ENCODE measurements at regions not wholly inside any gene's neighbourhood (a gene's known extent, or its start where the extent isn't known, plus 50 kb on each side); places are given as distances from the start of the nearest gene placed in this dataset.

DNA sequence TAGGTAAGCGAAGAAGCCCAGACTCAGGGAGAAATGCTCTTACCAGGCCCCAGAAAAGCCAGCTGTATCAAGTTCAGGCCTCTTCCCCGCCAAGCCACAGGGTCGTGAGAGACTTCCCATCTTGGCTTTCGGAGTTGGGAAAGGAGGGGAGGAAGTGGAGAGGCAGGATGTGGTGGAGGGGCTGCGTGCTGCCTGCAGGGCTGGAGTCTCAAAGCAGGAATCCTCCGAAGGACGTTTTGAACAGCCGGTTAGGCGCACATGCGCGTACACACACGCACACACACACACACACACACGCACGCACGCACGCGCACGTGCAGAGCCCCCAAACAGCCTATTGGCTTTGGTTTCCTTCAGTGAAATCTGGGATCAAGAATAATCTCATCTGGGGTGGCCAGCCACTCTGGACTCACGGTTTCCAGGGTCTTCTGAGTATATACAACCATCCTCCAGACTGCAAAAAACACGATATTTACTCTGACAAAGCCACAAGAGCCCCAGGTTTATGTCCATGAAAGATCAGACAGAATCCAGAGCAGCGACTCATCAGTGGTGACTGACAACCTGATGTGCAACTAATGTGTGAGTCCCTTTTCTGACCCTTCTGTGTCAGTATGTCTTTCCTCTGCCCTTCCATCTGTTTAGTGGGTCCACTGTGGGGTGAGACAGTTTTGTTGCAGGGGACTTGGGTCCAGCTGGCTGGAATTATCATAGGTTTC lies 115.0 kb upstream of the ZNF438 start:
- no peak for DNase-seq

DNA sequence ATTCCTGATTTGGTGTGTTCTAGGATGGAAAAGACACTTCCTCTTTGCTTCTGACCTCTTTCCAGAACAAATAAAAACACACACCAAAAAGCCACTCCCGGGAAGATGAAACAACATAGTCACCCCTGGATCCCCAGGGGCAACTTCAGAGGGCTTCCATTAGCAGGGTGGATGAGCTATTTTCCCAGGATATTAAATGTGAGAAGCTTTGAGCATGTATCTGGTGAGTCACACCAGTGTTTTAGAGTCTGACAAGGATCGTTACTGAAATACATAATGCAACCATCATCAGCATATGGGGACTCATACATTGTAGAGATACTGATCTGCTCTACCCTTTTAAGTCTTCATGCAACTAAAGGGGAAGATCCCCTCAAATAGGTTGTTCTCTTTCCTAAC lies 115.5 kb upstream of the ZNF438 start:
- DNase-seq: peak in 1 of 2 donors; percentile 9

DNA sequence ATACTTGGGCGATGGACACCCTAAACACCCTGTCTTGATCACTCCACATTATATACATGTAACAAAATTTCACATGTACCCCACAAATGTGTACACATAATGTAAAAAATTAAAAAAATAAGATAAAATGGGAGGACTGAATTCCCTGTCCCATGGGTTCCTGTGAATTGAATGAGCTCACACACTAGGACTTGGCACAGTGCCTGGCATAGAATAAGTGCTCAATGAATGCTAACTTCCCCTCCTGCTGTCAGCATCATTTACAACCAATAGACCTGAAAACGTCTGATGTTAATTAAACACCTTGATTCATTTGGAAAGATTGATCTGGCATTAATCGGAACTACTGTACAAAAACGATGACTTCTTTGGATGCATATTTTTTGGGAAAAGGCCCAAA lies 117.3 kb upstream of the ZNF438 start:
- DNase-seq: no peak

DNA sequence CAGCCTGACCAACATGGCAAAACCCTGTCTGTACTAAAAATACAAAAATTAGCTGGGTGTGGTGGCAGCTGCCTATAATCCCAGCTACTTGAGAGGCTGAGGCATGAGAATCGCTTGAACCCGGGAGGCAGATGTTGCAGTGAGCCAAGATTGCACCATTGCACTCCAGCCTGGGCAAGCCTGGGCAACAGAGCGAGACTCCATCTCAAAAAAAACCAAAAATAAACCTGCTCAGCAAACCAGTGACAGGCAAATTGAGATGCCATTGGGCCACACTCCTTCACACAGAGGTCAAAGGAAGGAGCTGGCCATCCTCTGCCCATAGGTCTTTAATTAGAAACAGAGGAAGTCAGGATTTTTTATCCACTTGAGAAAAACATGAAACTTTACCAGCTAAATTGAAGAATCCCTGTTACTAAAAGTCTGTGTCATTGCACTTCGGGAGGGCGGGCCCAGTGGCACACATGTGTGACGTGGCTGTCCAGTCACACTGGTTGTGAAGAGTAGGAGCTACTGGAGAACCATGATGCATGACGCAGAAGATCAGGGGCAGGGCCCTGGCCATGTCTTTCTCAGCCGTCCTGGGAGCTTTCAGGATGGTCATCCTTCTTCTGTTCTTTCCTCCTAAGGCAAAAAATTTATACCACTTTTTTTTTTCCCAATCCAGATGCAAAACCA lies 118.3 kb upstream of the ZNF438 start:
- DNase-seq: no peak

DNA sequence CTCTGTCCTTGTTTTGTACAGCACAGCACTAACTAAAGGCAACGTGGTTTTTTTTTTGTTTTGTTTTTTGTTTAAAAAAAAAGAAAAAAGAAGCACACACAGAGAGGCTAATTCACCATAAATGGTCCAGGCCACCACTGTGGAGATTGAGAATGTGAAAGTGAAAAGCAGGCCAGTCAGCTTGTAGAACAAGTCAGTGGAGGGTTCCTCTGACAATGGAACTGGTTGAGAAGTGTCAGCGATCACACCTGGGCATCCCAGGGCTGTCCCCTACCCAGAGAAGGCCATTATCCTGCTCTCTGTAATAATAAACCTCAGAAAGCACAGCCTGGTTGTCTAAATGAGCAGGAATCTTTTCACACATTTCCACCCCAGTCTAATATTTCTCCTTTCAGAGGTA lies 119.6 kb upstream of the ZNF438 start:
- DNase-seq: no peak

DNA sequence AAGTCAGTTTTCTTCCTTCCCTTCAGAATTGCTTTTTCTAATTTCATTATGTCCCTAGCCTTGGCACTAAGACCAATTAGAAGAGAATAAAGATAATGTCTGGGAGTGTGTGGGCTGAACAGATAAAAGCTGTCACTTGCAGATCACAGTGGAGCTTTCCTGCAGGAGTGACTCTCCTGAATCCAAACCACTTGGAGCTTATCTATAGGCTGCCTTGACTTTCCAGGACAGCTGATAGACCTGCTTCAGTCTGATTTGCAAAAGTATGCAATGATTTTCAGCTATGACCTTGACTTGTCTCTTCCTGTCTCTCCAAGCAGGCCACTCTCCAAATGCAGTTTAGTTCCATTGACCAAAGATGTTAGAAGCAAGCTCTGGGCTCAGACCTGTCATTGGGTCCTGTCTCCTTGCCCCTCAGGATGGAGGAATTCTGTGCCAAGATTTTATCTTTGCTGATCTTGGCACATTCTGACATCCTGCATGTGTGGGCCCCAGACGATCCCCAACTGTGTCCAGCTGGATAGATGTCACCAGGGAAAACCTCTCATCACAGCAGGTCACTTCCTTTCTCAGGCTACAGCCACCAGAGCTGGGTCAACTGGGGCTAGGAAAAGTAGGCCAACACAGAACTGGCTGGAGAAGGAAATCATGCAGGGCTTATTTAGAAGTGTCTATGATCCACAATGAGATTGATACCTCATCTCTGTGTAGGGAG lies 120.9 kb upstream of the ZNF438 start:
- DNase-seq: no peak

DNA sequence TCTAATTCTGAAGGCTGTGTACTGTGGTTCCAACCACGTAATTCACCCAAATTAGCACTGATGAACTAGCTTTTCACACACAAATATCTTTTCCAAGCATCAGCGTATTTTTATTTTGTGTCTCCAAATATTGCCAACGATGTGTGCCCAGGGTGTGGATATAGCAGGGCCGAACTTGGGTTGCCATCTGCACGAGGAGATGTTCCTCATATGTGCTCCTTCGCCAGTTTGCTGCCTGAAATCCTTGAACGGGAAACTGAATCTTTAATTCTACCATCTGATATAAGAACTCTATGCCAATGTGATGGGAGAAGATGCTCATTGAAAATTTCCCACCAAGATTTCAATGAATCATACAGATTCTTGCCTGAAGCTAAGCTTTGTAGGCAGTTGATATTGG lies 121.5 kb upstream of the ZNF438 start:
- DNase-seq: no peak

DNA sequence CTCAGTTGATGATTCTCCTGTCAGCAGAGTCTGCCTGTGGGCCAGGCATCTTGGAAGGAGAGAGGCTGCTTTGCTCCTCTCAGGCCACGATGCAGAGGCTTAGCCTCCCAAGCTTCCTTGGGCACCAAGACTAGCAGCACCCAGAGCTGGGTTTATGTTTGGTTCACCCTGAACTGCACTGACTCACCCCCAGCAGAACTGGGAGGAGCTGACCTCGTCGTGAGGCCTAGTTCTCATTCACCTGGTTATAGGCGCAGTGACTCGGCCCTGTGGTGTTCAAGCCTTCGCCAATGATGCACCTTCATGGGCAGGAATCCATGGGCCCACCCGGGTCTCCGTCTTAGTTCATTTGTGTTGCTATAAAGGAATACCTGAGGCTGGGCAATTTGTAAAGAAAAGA lies 122.0 kb upstream of the ZNF438 start:
- DNase-seq: no peak

DNA sequence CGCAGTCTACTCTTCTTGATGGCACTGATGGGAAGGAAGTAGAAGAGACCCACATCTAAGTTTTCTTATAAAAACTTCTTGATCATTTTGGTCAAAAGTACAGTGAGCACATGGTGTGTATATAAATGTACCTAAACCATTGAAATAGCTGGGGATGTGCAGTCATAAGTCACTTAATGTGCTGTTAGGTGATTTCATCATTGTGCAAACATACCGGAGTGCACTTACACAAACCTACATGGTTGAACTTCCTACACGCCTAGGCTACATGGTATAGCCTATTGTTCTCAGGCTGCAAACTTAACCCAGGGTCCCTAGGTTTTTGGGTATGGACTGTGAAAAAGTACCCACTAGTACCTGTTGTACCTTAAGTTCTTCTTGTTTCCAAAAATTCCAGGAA lies 123.3 kb upstream of the ZNF438 start:
- no peak for DNase-seq

DNA sequence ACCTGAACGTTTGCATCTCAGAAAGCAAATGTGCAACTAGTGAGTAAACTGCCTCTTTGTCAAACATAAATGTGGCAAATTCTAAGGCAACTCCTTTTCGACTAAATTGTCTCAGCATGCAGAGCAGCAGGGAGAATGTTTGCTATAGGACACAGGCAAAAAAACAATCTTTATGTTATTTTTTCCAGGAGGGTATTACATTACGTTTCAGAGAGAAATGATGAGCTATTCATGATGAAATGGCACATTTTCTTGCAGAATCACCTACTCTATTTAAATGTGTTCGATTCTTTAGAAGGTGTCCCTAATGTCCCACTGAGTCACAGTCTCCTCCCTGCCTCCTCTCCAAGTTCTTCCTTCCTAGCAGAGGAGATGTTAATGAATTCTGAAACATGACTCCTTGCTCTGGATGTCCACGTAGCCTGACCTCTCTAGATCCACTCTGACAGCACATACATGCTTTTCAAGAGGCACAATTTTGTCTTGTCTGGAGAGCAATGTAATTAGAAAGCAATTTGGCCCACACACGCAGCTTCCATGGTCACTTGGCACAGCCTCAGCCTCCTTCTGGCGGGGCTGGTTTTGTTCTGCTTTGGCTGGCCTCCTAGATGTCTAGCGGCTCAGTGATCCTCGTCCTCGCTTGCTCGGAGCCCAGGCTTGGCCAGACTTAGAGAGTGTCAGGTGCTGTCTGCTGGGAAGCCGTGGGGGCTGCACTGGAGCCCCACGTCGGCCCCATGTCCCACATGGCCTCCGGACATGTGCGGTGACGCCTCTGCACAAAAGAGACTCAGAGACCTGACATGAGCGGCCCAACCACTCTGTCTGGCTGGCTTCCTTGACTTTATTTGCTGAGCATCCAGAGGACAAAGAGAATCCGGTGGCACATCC lies 125.7 kb upstream of the ZNF438 start:
- no peak for DNase-seq

DNA sequence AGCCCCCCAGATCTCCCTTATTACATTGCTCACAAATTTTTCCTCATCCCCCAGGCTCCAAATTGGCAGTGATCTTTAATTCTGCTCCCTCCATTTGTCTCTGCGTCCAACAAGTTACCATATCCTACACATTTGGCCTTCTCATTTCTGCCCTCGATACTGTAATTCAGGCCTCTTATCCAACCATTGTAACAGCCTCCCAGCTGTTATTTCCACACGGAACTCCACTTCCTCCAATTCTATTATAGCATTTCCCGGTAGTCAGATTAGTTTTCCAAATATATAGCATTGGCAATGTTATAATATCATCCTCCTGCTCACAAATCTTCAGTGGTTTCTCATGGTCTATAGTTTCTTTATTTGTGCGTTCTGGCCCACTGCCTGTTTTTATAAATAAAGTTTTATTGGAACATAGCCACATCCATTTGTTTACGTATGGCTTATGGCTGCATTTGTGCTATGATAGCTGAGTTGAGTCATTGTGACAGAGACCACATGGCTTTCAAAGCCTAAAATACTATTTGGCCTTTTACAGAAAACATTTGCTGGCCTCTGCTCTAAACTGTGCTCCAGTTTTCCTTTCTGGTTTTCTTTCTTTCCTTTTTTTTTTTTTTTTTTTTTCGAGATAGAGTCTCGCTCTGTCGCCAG lies 126.5 kb upstream of the ZNF438 start:
- DNase-seq: no peak

DNA sequence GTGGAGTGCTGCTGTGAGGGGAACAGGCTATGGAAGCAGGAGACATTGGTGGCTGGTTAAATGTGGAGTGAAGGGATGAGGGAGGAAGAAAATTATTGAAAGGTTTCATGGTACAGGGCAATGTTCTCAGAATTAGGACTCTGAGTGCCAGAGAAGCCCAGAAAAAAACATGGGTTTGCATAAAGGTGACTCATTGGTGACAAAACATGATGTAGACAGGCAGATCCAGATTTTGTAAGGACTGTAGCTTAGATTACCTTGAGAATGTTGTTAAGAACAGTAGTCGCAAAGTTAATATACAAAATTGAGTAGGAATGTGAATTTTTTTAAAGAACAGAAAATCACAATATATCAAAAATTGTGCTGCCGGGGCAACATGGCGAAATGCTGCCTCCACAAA lies 134.9 kb upstream of the ZNF438 start:
- DNase-seq: no peak

DNA sequence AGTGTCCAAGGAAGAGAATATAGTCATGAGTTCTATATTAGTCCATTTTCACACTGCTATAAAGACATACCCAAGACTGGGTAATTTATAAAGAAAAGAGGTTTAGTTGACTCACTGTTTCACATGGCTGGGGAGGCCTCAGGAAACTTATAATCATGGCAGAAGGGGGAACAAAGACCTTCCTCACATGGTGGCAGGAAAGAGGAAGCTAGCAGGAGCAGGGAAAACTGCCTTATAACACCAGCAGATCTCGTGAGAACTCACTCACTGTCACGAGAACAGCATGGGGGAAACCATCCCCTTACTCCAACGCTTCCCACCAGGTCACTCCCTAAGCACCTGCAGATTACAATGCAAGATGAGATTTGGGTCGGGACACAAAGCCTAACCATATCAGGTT lies 139.0 kb upstream of the ZNF438 start:
- no peak for DNase-seq

DNA sequence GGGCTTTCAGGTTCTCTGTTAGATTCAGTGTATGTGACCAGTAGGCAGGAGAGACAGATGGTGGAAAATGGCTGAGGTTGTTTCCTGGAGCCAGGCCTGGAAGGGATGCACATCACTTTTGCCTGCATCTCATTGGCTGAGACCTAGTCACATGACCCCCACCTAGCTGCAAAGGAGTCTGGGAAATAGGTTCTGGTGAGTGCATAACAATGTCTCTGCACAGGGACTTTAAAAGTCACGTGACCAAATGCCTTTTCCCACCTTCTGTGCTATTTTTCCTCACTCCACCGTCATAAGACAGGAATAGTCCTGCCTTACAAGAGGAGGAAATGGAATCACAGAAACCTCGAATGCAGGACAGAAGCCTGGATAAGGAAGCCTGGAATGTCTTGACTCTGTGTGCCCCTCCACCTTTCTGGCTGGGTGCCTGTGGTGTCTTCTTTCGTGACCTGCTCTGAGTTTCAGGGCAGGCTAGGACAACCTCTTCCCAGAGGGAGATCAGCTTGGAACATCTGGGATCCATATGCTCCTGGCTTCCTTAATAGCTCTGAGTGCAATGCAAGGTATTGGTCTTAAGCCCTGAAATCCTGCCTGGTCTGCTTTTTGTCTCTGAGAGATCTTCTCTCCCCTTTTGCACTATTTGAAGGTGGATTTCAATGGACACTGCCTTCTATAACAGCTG lies 139.9 kb upstream of the ZNF438 start:
- DNase-seq: no peak

DNA sequence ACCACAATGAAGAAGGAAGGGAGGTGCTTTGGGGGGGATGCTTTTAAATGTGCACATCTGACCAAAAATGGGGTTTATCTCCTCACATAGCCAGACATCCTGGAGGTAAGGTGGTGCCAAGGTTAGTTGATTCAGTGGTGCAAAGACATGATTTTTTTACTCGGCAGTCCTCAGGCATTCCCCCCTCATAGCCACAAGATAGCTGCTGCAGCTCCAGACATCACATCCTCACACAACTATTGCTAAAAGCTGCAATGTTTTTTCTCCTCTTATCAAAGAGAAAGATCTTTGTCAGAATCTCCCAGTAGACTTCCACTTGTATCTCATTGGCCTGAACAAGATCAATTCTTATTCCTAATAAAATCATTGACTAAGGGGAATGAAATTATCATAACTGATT lies 141.3 kb upstream of the ZNF438 start:
- DNase-seq: no peak

DNA sequence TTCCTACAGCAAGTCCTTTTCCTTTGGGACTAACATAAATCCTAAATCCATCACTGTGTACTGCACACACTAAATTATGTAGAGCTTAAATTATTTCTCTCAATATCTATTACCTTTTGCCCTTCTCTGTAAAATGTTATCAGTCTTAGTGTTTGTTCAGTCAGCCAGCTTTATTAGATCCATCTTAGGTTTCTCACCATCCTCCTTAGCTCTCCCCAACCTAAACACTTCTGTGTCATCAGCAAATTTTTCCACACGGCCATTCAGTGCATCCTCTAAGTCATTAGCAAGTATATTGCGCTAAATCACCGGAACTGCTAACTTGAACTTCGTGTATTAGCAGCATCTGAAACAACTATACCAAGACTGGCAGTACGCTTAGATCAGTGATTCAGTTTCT lies 142.1 kb upstream of the ZNF438 start:
- no peak for DNase-seq

DNA sequence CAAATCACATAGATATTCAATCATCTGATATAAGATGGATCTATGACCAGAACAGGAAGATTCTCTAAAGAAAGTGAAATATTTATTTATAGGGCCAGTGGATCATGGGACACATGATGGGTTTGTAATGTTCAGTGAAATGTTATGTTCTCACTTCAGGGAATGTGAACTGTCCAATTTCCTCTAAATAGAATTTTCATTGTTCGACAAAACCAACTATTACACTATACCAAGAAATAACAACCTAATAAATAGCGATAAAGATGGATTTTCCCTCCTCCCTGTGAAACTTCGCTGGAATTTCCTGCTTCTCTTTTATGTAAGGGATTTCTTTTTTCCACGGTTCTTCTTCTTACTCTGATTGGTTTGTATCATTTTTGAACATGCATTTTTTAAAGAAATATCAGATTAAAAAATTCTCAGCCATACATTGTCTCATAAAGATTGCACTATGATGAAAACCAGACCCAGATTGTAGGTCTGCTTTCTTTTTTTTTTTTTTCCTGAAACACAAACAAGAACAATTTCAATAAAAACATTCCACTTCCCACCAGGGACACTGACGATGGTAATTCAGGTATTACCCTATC lies 139.8 kb upstream of the ZEB1 start:
- DNase-seq: no peak

DNA sequence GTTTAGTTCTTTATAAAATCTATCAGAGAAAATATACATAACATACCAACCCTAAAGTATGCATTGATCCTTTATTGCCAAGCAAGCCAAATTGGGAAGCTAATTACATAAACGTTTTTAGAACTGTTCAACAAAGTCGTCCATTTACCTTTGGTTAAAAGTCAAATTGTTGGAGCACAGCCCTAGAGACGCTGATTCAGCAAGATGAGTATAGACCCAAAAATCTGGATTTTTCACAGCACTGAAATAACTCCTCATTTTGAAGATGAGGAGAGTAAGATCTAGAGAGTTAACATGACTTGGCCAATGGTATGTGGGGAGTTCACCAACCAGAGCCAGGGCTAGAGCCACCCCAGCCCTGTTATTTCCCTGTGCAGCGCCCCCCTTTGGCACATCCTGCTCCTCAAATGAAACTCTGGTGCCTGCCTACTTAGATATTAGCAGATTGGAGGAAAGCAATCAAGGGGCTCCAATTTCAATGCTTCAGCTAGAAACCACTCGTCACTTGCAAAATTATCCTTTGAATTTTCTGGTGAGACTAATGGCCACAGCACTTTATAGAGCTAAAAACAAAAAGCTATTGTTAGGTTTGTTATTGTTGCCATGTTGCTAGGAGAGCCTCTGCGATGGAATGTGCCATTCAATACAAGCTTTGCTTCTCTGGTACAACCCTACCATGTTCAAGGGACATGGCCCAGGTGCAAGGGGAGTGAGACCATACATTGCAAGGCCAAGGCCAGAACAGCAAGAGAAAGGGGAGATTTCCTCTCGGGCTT lies 132.6 kb upstream of the ZEB1 start:
- no peak for DNase-seq

DNA sequence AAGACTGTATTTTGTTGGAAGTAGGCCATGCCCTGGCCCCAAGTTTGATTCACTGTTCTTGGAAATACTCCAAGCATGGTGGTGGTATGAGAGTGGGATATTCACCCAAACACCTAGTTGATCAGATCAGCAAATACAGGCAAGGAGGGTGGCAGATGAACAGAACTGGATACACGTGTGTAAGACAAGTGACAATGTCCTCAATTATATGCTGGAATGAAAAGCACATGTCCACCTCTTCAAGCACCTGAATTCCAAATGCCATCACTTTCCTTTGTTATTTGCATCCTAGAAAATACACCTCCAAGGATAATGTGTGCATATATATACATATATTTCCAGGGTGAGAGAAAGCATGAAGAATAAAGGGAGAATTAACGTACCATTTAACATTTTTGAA lies 131.8 kb upstream of the ZEB1 start:
- DNase-seq: no peak

DNA sequence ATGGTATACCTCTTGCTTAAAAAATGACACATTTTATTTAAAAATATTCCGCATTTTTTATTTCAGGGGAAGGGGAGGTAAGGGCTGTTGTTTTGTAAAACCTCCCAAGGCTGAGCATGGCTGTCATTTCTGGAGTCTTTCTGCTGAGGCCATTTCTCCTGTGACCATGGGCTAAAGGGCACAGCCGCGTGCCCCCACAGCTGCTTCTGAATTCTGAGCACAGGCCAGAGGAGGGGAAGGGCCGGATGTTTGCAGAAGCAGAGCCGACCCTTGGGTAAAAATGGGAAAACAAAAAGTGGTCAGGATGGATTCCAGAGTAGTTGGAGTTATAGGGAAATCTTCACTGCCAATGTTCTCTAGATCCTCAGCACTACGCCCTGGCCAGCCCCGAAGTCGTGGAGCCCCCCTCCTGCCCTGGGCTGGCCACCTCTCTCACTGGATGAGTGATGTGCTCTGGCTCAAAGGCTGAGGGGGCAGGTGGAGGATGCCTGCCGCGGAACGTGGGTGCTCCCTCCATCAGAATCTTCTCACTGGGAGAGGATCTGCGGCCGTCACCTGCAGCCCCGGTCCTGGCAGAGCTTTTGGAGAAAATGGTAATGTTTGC lies 131.3 kb upstream of the ZEB1 start:
- no peak for DNase-seq
